ENCODE measurements at regions not wholly inside any gene's neighbourhood (a gene's known extent, or its start where the extent isn't known, plus 50 kb on each side); places are given as distances from the start of the nearest gene placed in this dataset.

GRCh38 chr10:65497837-65498236 is 1428.0 kb upstream of the LRRTM3 start:
- TF ChIP-seq GLIS3 (CRISPR knock-in tag; IDR thresholded peaks at IDR 0.05) (no peak), ARNTL (CRISPR knock-in tag; IDR thresholded peaks at IDR 0.05; ENCODE audit: borderline replicate concordance, low read depth) (no peak), SNAI2 (CRISPR knock-in tag; IDR thresholded peaks at IDR 0.05) (no peak), PATZ1 (CRISPR knock-in tag; IDR thresholded peaks at IDR 0.05; ENCODE audit: borderline replicate concordance) (no peak), TCF4 (CRISPR knock-in tag; IDR thresholded peaks at IDR 0.05; ENCODE audit: borderline replicate concordance) (no peak), ZNF565 (CRISPR knock-in tag; conservative IDR thresholded peaks at IDR 0.05; ENCODE audit: low read depth) (no peak), ESRRG (CRISPR knock-in tag; IDR thresholded peaks at IDR 0.05) (no peak), PPARA (CRISPR knock-in tag; IDR thresholded peaks at IDR 0.05; ENCODE audit: borderline replicate concordance) (no peak), RARB (CRISPR knock-in tag; IDR thresholded peaks at IDR 0.05) (no peak)
